ENCODE measurements at regions not wholly inside any gene's neighbourhood (a gene's known extent, or its start where the extent isn't known, plus 50 kb on each side); places are given as distances from the start of the nearest gene placed in this dataset.

- no peak overlapping the region for H3K4me2 ChIP-seq
- DNase-seq (ENCODE audit: low read depth in 1 of 2, low spot score in 1 of 2) (no peak), ATAC-seq (no peak), FAIRE-seq (no peak)
- H3K9me3 ChIP-seq: peaks cover 16% of the 10 kb centered on the region; the same call in 1 of the 3 replicates
- H3K4me3 ChIP-seq: no peak overlapping the region
- H3K4me1 ChIP-seq: no peaks in the 10 kb centered on the region
- TF ChIP-seq HOXB5 (CRISPR knock-in tag; IDR thresholded peaks at IDR 0.05) (no peak), RCOR1 (IDR thresholded peaks at IDR 0.05; ENCODE audit: low read depth, low read length) (no peak), MAFK (IDR thresholded peaks at IDR 0.05; ENCODE audit: partially characterized antibody) (no peak), CBX8 (IDR thresholded peaks at IDR 0.05) (no peak), PHF8 (IDR thresholded peaks at IDR 0.05; ENCODE audit: borderline replicate concordance, low read depth) (no peak), ZNF302 (CRISPR knock-in tag; IDR thresholded peaks at IDR 0.05) (no peak), HMGXB4 (CRISPR knock-in tag; IDR thresholded peaks at IDR 0.05; ENCODE audit: borderline replicate concordance) (no peak), MYC (IDR thresholded peaks at IDR 0.05; ENCODE audit: borderline replicate concordance, low read length) (no peak), CBX2 (IDR thresholded peaks at IDR 0.05; ENCODE audit: borderline replicate concordance, low read depth) (no peak), ELK1 (IDR thresholded peaks at IDR 0.05; ENCODE audit: low read depth, low read length) (no peak), JUNB (IDR thresholded peaks at IDR 0.05) (no peak), ZFP36 (IDR thresholded peaks at IDR 0.05; ENCODE audit: borderline replicate concordance, partially characterized antibody) (no peak), FOSL2 (IDR thresholded peaks at IDR 0.05) (no peak), FOSL2 (CRISPR knock-in tag; IDR thresholded peaks at IDR 0.05) (no peak), PBX3 (IDR thresholded peaks at IDR 0.05) (no peak), FOXS1 (CRISPR knock-in tag; IDR thresholded peaks at IDR 0.05) (no peak), USF2 (IDR thresholded peaks at IDR 0.05) (no peak)
- no peak overlapping the region for H3K27ac ChIP-seq
- POLR2A ChIA-PET: no interaction called here
- CTCF ChIA-PET: no interaction called here
Observed at GRCh38 chr6:135655055-135655454, 157.5 kb upstream of the AHI1 start.

GRCh38 chr6:135657207-135657606, 159.7 kb upstream of the AHI1 start:
- ChIA-PET CTCF (no interaction called here), POLR2A (no interaction called here)
- no peak for TF ChIP-seq HES2 (IDR thresholded peaks at IDR 0.05)
- no peak for TF ChIP-seq ZFP36 (IDR thresholded peaks at IDR 0.05; ENCODE audit: borderline replicate concordance, partially characterized antibody)
- TF ChIP-seq RNF2 (IDR thresholded peaks at IDR 0.05; ENCODE audit: borderline replicate concordance, low read depth): no peak
- no peak for TF ChIP-seq FOSL2 (IDR thresholded peaks at IDR 0.05)
- TF ChIP-seq FOSL2 (CRISPR knock-in tag; IDR thresholded peaks at IDR 0.05): no peak
- no peak for TF ChIP-seq CEBPB (IDR thresholded peaks at IDR 0.05)
- TF ChIP-seq EP300 (IDR thresholded peaks at IDR 0.05): no peak
- H3K4me3 ChIP-seq: no peak overlapping the region
- WGBS (ENCODE audit: missing lambda C conversion rate): 98% methylated on average over 2 of the region's 2 CpGs
- H3K27ac ChIP-seq: no peak overlapping the region
- FAIRE-seq (no peak), DNase-seq (ENCODE audit: low read depth in 1 of 2, low spot score in 1 of 2) (no peak), ATAC-seq (no peak)
- no peaks in the 10 kb centered on the region for H3K4me1 ChIP-seq
- no peak overlapping the region for H3K4me2 ChIP-seq
- peaks cover 16% of the 10 kb centered on the region; the same call in 1 of the 3 replicates for H3K9me3 ChIP-seq
